ENCODE measurements at regions not wholly inside any gene's neighbourhood (a gene's known extent, or its start where the extent isn't known, plus 50 kb on each side); places are given as distances from the start of the nearest gene placed in this dataset.

GRCh38 chr21:33989440-33989839, 73.8 kb upstream of the ATP5PO start:
- TF ChIP-seq CTCF (IDR thresholded peaks at IDR 0.05) (no peak), POLR2A (IDR thresholded peaks at IDR 0.05) (no peak)

All from body of pancreas (tissue), 4 donors.